ENCODE measurements at regions not wholly inside any gene's neighbourhood (a gene's known extent, or its start where the extent isn't known, plus 50 kb on each side); places are given as distances from the start of the nearest gene placed in this dataset.

GRCh38 chr16:82295290-82296201 is 125.5 kb upstream of the MPHOSPH6 start:
- TF ChIP-seq POLR2A (IDR thresholded peaks at IDR 0.05; ENCODE audit: low read length) (no peak), GATA1 (IDR thresholded peaks at IDR 0.05; ENCODE audit: low read depth, low read length) (no peak)

Measured in erythroblast (primary cell).